ENCODE measurements at regions not wholly inside any gene's neighbourhood (a gene's known extent, or its start where the extent isn't known, plus 50 kb on each side); places are given as distances from the start of the nearest gene placed in this dataset.

DNA sequence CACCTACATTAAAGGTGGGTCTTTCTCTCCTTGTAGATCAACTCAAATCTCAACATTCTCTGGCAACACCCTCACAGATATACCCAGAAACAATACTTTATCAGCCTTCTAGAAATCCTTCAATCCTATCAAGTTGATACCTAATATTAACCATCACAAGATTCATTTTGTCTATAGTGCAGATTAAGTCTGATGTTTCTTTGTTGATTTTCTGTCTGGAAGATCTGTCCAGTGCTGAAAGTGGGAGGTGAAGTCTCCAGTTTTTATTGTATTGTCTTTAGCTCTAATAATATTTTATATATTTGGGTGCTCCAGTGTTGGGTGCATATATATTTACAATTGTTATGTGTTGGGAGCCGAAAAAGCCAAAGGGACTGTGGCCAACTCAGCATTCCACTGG is 493.9 kb upstream of the ADGRB3 start (continued):
- TF ChIP-seq, protein P1, sequence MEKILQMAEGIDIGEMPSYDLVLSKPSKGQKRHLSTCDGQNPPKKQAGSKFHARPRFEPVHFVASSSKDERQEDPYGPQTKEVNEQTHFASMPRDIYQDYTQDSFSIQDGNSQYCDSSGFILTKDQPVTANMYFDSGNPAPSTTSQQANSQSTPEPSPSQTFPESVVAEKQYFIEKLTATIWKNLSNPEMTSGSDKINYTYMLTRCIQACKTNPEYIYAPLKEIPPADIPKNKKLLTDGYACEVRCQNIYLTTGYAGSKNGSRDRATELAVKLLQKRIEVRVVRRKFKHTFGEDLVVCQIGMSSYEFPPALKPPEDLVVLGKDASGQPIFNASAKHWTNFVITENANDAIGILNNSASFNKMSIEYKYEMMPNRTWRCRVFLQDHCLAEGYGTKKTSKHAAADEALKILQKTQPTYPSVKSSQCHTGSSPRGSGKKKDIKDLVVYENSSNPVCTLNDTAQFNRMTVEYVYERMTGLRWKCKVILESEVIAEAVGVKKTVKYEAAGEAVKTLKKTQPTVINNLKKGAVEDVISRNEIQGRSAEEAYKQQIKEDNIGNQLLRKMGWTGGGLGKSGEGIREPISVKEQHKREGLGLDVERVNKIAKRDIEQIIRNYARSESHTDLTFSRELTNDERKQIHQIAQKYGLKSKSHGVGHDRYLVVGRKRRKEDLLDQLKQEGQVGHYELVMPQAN (IDR thresholded peaks at IDR 0.05; ENCODE audit: borderline replicate concordance): no peak
- TF ChIP-seq POLR2AphosphoS5 (IDR thresholded peaks at IDR 0.05; ENCODE audit: control insufficient read depth, insufficient read depth, low read depth, low read length): no peak
- TF ChIP-seq CHAMP1 (IDR thresholded peaks at IDR 0.05): no peak
- TF ChIP-seq ZNF41 (CRISPR knock-in tag; conservative IDR thresholded peaks at IDR 0.05): no peak

- H3K4me3 ChIP-seq: no peak overlapping the region
- no peaks in the 10 kb centered on the region for H3K9me3 ChIP-seq (replicated peaks; ENCODE audit: control insufficient read depth, insufficient read depth, low read depth, low read length)
- no TSS peak for BruUV-seq (replicated peaks)
- no peak overlapping the region for H3K27ac ChIP-seq (ENCODE audit: extremely low read depth, low read depth, low read length)
- no peak overlapping the region for H2AFZ ChIP-seq (ENCODE audit: low read depth, low read length)
- no peak for ATAC-seq
- POLR2A ChIA-PET: no interaction called here
- intact Hi-C loops (cut with micrococcal nuclease): no loop called here
- H3K4me1 ChIP-seq (replicated peaks in 1 of 2; ENCODE audit: control insufficient read depth in 2 of 2, insufficient read depth in 2 of 2, low read length in 2 of 2): no peaks in the 10 kb centered on the region
- no peaks in the 10 kb centered on the region; a peak in 1 of 5 replicates for H3K27me3 ChIP-seq (ENCODE audit: control insufficient read depth in 2 of 2, insufficient read depth in 2 of 2, low read length in 2 of 2)
- no peak for DNase-seq (ENCODE audit: extremely low read depth in 1 of 4, low spot score in 3 of 4)
- H4K20me1 ChIP-seq (replicated peaks; ENCODE audit: control insufficient read depth, insufficient read depth, low read length): no peaks in the 10 kb centered on the region
- H3K4me2 ChIP-seq (ENCODE audit: insufficient read depth, low read length): no peak overlapping the region
- no peak overlapping the region for H3K9ac ChIP-seq (ENCODE audit: insufficient read depth in 1 of 2, low read depth in 2 of 2, low read length in 2 of 2)
- no peaks in the 10 kb centered on the region for H3K36me3 ChIP-seq (ENCODE audit: control insufficient read depth, insufficient read depth, low read length)
- no peak for FAIRE-seq
- in situ Hi-C loops (cut with MboI): no loop called here
- no peaks in the 10 kb centered on the region for H3K9me1 ChIP-seq (ENCODE audit: control insufficient read depth, insufficient read depth, low read length)
- CTCF ChIA-PET (ENCODE audit: low intra/inter-chr PET ratio): no interaction called here
- H3K79me2 ChIP-seq (ENCODE audit: control insufficient read depth, insufficient read depth, low read length): no peaks in the 10 kb centered on the region
- WGBS (ENCODE audit: insufficient coverage, low coverage, missing lambda C conversion rate): 16% methylated on average over 1 of the region's 1 CpG
- TF ChIP-seq CEBPG (CRISPR knock-in tag; IDR thresholded peaks at IDR 0.05) (no peak), CEBPG (tag; conservative IDR thresholded peaks at IDR 0.05 in 1 of 2, IDR thresholded peaks at IDR 0.05 in 1 of 2) (no peak), ZNF224 (CRISPR knock-in tag; IDR thresholded peaks at IDR 0.05) (no peak), ZBTB5 (IDR thresholded peaks at IDR 0.05) (no peak), GABPA (tag; conservative IDR thresholded peaks at IDR 0.05; ENCODE audit: low read depth) (no peak), ZFP30 (CRISPR knock-in tag; IDR thresholded peaks at IDR 0.05; ENCODE audit: borderline replicate concordance) (no peak), EWSR1 (IDR thresholded peaks at IDR 0.05; ENCODE audit: borderline replicate concordance, low read depth, partially characterized antibody) (no peak), CHD4 (IDR thresholded peaks at IDR 0.05; ENCODE audit: insufficient read depth, insufficient replicate concordance, low read depth, low read length, poor library complexity, severe bottlenecking) (no peak)
- TF ChIP-seq, protein P2, sequence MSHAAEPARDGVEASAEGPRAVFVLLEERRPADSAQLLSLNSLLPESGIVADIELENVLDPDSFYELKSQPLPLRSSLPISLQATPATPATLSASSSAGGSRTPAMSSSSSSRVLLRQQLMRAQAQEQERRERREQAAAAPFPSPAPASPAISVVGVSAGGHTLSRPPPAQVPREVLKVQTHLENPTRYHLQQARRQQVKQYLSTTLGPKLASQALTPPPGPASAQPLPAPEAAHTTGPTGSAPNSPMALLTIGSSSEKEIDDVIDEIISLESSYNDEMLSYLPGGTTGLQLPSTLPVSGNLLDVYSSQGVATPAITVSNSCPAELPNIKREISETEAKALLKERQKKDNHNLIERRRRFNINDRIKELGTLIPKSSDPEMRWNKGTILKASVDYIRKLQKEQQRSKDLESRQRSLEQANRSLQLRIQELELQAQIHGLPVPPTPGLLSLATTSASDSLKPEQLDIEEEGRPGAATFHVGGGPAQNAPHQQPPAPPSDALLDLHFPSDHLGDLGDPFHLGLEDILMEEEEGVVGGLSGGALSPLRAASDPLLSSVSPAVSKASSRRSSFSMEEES (CRISPR knock-in tag; IDR thresholded peaks at IDR 0.05): no peak
These were observed 496.0 kb upstream of the ADGRB3 start for GRCh38 chr6:68139130-68139529.

All from K562 (cell line).